Esophagus muscularis mucosa (tissue), 4 donors: ENCODE measurements at regions not wholly inside any gene's neighbourhood (a gene's known extent, or its start where the extent isn't known, plus 50 kb on each side); places are given as distances from the start of the nearest gene placed in this dataset.

ENCODE experiments used
- CTCF ChIP-seq, 3 experiments: fragments of 200-600 bp in 2 of 3; fragments of 450-650 bp in 1 of 3; sonication (generic) in 2 of 3; IDR thresholded peaks; one replicate each; pipeline ENCODE4 v1.5.1; 2017 to 2019; ENCODE audit warnings: antibody characterized with exemption in 3 of 3, mild to moderate bottlenecking in 2 of 3, moderate library complexity in 1 of 3
- EP300 ChIP-seq: sonication (generic); formaldehyde crosslinking; IDR thresholded peaks from one replicate; pipeline ENCODE4 v1.6.1; 2017; ENCODE audit warnings: antibody characterized with exemption
- POLR2A ChIP-seq: fragments of 450-650 bp; IDR thresholded peaks from one replicate; pipeline ENCODE4 v1.6.1; 2017; ENCODE audit warnings: antibody characterized with exemption, moderate library complexity, mild to moderate bottlenecking, low read depth
- POLR2AphosphoS5 ChIP-seq, 2 donors: sonication (generic); formaldehyde crosslinking; IDR thresholded peaks; one replicate each; pipeline ENCODE4 v1.6.1; 2017; ENCODE audit warnings: antibody characterized with exemption in 2 of 2

- TF ChIP-seq POLR2AphosphoS5 (IDR thresholded peaks at IDR 0.05): no peak
- TF ChIP-seq EP300: no peak
- TF ChIP-seq POLR2A: no peak
- no peak for TF ChIP-seq CTCF (IDR thresholded peaks at IDR 0.05)
Observed at GRCh38 chr11:38131535-38131934, 1533.5 kb upstream of the RAG2 start.
